H9 (cell line): ENCODE measurements at regions not wholly inside any gene's neighbourhood (a gene's known extent, or its start where the extent isn't known, plus 50 kb on each side); places are given as distances from the start of the nearest gene placed in this dataset.

ENCODE experiments used
- DNase-seq: peaks from one replicate; pipeline ENCODE4 v3.0.0-alpha.2; 2017
- H2AFZ ChIP-seq: one replicate; pipeline ENCODE4 v1.6.1; 2013; ENCODE audit warnings: mild to moderate bottlenecking, low read length, control low read depth, moderate library complexity
- H2AK5ac ChIP-seq: 2 replicates; pipeline ENCODE4 v1.6.1; 2013; ENCODE audit warnings: low read length, control low read depth, mixed read lengths; ENCODE audit not compliant: insufficient read length
- H2BK120ac ChIP-seq: one replicate; pipeline ENCODE4 v1.6.1; 2013; ENCODE audit warnings: low read depth, mild to moderate bottlenecking, low read length, control low read depth, inconsistent platforms; ENCODE audit not compliant: poor library complexity, severe bottlenecking
- H2BK12ac ChIP-seq: 2 replicates; pipeline ENCODE4 v1.6.1; 2013; ENCODE audit warnings: low read length, control low read depth, mixed read lengths, low read depth; ENCODE audit not compliant: insufficient read length
- H2BK15ac ChIP-seq: 2 replicates; pipeline ENCODE4 v1.6.1; 2013; ENCODE audit warnings: low read depth, low read length, control low read depth
- H2BK20ac ChIP-seq: one replicate; pipeline ENCODE4 v1.6.1; 2013; ENCODE audit warnings: low read depth, mild to moderate bottlenecking, low read length, control low read depth, inconsistent platforms; ENCODE audit not compliant: poor library complexity, severe bottlenecking
- H2BK5ac ChIP-seq: 2 replicates; pipeline ENCODE4 v1.6.1; 2013; ENCODE audit warnings: low read length, control low read depth, mixed read lengths; ENCODE audit not compliant: insufficient read length
- H3K14ac ChIP-seq: 2 replicates; pipeline ENCODE4 v1.6.1; 2013; ENCODE audit warnings: low read length, control low read depth; ENCODE audit not compliant: insufficient read depth
- H3K18ac ChIP-seq: 2 replicates; pipeline ENCODE4 v1.6.1; 2013; ENCODE audit warnings: low read depth, mild to moderate bottlenecking, mixed read lengths, low read length, control low read depth; ENCODE audit not compliant: insufficient read length
- H3K23ac ChIP-seq: 2 replicates; pipeline ENCODE4 v1.6.1; 2013; ENCODE audit warnings: low read length, control low read depth, mixed read lengths, low read depth; ENCODE audit not compliant: insufficient read length
- H3K23me2 ChIP-seq: 2 replicates; pipeline ENCODE4 v1.6.1; 2013; ENCODE audit warnings: low read depth, mild to moderate bottlenecking, mixed read lengths, low read length, control low read depth; ENCODE audit not compliant: insufficient read length, poor library complexity, severe bottlenecking
- H3K27ac ChIP-seq: 2 replicates; pipeline ENCODE4 v1.5.1; 2013; ENCODE audit warnings: low read length, control low read depth, mixed read lengths, low read depth; ENCODE audit not compliant: insufficient read length
- H3K27me3 ChIP-seq: 2 replicates; pipeline ENCODE4 v1.6.1; 2013; ENCODE audit warnings: low read length, control low read depth, inconsistent platforms; ENCODE audit not compliant: insufficient read depth
- H3K4ac ChIP-seq: 2 replicates; pipeline ENCODE4 v1.6.1; 2013; ENCODE audit warnings: low read depth, mild to moderate bottlenecking, control low read depth, inconsistent platforms, low read length, moderate library complexity
- H3K4me1 ChIP-seq: 2 replicates; pipeline ENCODE4 v1.6.1; 2013; ENCODE audit warnings: low read length, control low read depth, inconsistent platforms; ENCODE audit not compliant: insufficient read depth
- H3K4me2 ChIP-seq: 2 replicates; pipeline ENCODE4 v1.6.1; 2013; ENCODE audit warnings: low read length, control low read depth, mixed read lengths; ENCODE audit not compliant: insufficient read length, insufficient read depth
- H3K56ac ChIP-seq: 2 replicates; pipeline ENCODE4 v1.6.1; 2013; ENCODE audit warnings: low read depth, mild to moderate bottlenecking, mixed read lengths, low read length, control low read depth; ENCODE audit not compliant: insufficient read length
- H3K79me1 ChIP-seq: 2 replicates; pipeline ENCODE4 v1.6.1; 2013; ENCODE audit warnings: low read depth, mild to moderate bottlenecking, moderate library complexity, low read length, control low read depth, inconsistent platforms; ENCODE audit not compliant: insufficient read depth, poor library complexity, severe bottlenecking
- H3K79me2 ChIP-seq: 2 replicates; pipeline ENCODE4 v1.6.1; 2013; ENCODE audit warnings: low read length, control low read depth, inconsistent platforms; ENCODE audit not compliant: insufficient read depth
- H3K9ac ChIP-seq: 2 replicates; pipeline ENCODE4 v1.6.1; 2013; ENCODE audit warnings: low read length, control low read depth, mixed read lengths; ENCODE audit not compliant: insufficient read length; ENCODE audit errors: extremely low read depth
- H3K9me3 ChIP-seq: one replicate; pipeline ENCODE4 v1.6.1; 2013; ENCODE audit warnings: low read depth, low read length, inconsistent platforms; ENCODE audit not compliant: control insufficient read depth
- H3T11ph ChIP-seq: one replicate; pipeline ENCODE4 v1.6.1; 2013; ENCODE audit warnings: mild to moderate bottlenecking, low read length, control low read depth, inconsistent platforms
- H4K20me1 ChIP-seq: one replicate; pipeline ENCODE4 v1.6.1; 2013; ENCODE audit not compliant: control insufficient read depth, insufficient read length, insufficient read depth
- H4K5ac ChIP-seq: 2 replicates; pipeline ENCODE4 v1.6.1; 2013; ENCODE audit warnings: low read depth, mild to moderate bottlenecking, mixed read lengths, low read length, control low read depth; ENCODE audit not compliant: insufficient read length
- H4K8ac ChIP-seq: replicated peaks from 2 replicates; pipeline ENCODE4 v1.6.1; 2013; ENCODE audit warnings: low read length, control low read depth, mixed read lengths, low read depth; ENCODE audit not compliant: insufficient read length
- H4K91ac ChIP-seq: 2 replicates; pipeline ENCODE4 v1.6.1; 2013; ENCODE audit warnings: low read depth, mild to moderate bottlenecking, moderate library complexity, mixed read lengths, low read length, control low read depth; ENCODE audit not compliant: insufficient read length
- H3K27ac Mint-ChIP-seq, 3 experiments: 2 replicates in 2 of 3; 3 replicates in 1 of 3; pipeline ENCODE4 v1.8.0; 2020 to 2021; ENCODE audit warnings: mixed read lengths in 3 of 3, mild to moderate bottlenecking in 1 of 3, moderate library complexity in 1 of 3
- H3K27me3 Mint-ChIP-seq: 2 replicates; pipeline ENCODE4 v1.8.0; 2021; ENCODE audit warnings: low read depth, mild to moderate bottlenecking, moderate library complexity, mixed read lengths
- H3K36me3 Mint-ChIP-seq, 3 experiments: 2 replicates in 2 of 3; 3 replicates in 1 of 3; pipeline ENCODE4 v1.8.0; 2020 to 2021; ENCODE audit warnings: low read depth in 3 of 3, mixed read lengths in 3 of 3; ENCODE audit not compliant: insufficient read depth in 1 of 3
- H3K4me1 Mint-ChIP-seq, 2 experiments: 2 replicates each; pipeline ENCODE4 v1.8.0; 2020; ENCODE audit warnings: mixed read lengths in 2 of 2
- H3K4me3 Mint-ChIP-seq, 2 experiments: 2 replicates in 1 of 2; 3 replicates in 1 of 2; pipeline ENCODE4 v1.8.0; 2020 to 2021; ENCODE audit warnings: mild to moderate bottlenecking in 2 of 2, mixed read lengths in 2 of 2, moderate library complexity in 1 of 2
- H3K9me3 Mint-ChIP-seq, 2 experiments: 2 replicates in 1 of 2; 3 replicates in 1 of 2; pipeline ENCODE4 v1.8.0; 2020; ENCODE audit warnings: mild to moderate bottlenecking in 2 of 2, mixed read lengths in 2 of 2, moderate library complexity in 1 of 2
- CTCF ChIP-seq: fragments of 200-600 bp; sonication (generic); conservative IDR thresholded peaks from 3 replicates; pipeline ENCODE4 v1.8.0; 2021; ENCODE audit warnings: antibody characterized with exemption, mild to moderate bottlenecking
- WGBS: extraction: QIAGEN DNeasy Blood & Tissue Kit; methylation state at CpG from one replicate; pipeline ENCODE4 v1.1.7; 2013; ENCODE audit warnings: missing lambda C conversion rate, low lambda C conversion rate, mixed read lengths; ENCODE audit not compliant: insufficient read length; ENCODE audit errors: extremely low coverage; 5-methylcytosine and 5-hydroxymethylcytosine counted together

- DNase-seq, result no peak
- no peaks in the 10 kb centered on the region for H4K20me1 ChIP-seq
- H3K23ac ChIP-seq, result no peak overlapping the region
- no peaks in the 10 kb centered on the region for H3K79me2 ChIP-seq
- no peak overlapping the region for H2BK120ac ChIP-seq
- H2AK5ac ChIP-seq, result no peak overlapping the region
- no peak overlapping the region for H3K27ac ChIP-seq
- no peaks in the 10 kb centered on the region for H3K27me3 Mint-ChIP-seq
- H3K14ac ChIP-seq, result no peak overlapping the region
- H3K56ac ChIP-seq, result no peak overlapping the region
- H2BK5ac ChIP-seq, result no peak overlapping the region
- no peak overlapping the region for H2BK20ac ChIP-seq
- no peak overlapping the region for H2BK15ac ChIP-seq
- no peaks in the 10 kb centered on the region for H3K36me3 Mint-ChIP-seq
- no peaks in the 10 kb centered on the region for H3K79me1 ChIP-seq
- H3K9ac ChIP-seq, result no peak overlapping the region
- H2BK12ac ChIP-seq, result no peak overlapping the region
- H3K23me2 ChIP-seq, result no peaks in the 10 kb centered on the region
- H3K9me3 Mint-ChIP-seq, result no peaks in the 10 kb centered on the region
- H3K18ac ChIP-seq, result no peak overlapping the region
- H3T11ph ChIP-seq, result no peak overlapping the region
- no peak overlapping the region for H4K91ac ChIP-seq
- no peaks in the 10 kb centered on the region for H3K9me3 ChIP-seq
- no peak overlapping the region for H4K5ac ChIP-seq
- H2AFZ ChIP-seq, result no peak overlapping the region
- peaks cover 4% of the 10 kb centered on the region for H3K4me1 ChIP-seq
- TF ChIP-seq CTCF, result no peak
- H3K27me3 ChIP-seq, result no peaks in the 10 kb centered on the region
- no peak overlapping the region for H3K4ac ChIP-seq
- H3K4me3 Mint-ChIP-seq, result no peak overlapping the region
- peaks cover 12 to 13% of the 10 kb centered on the region in 2 experiments for H3K4me1 Mint-ChIP-seq
- WGBS, result no CpG with 5 or more reads among the region's 1 CpG
- H3K4me2 ChIP-seq, result no peak overlapping the region
- H4K8ac ChIP-seq, result no peak overlapping the region
- no peak overlapping the region for H3K27ac Mint-ChIP-seq
Observed at GRCh38 chr3:5462086-5462485, 274.6 kb downstream of the EDEM1 start.
